ENCODE measurements at regions not wholly inside any gene's neighbourhood (a gene's known extent, or its start where the extent isn't known, plus 50 kb on each side); places are given as distances from the start of the nearest gene placed in this dataset.

GRCh38 chr4:24033626-24034025 lies 143.8 kb upstream of the PPARGC1A start:
- no peaks in the 10 kb centered on the region for H3K27me3 Mint-ChIP-seq (ENCODE audit: low read depth)
- DNase-seq (no peak), ATAC-seq (replicated peaks in 1 of 2) (no peak)
- peaks cover 0 to 2% of the 10 kb centered on the region in 2 donors for H3K9me3 Mint-ChIP-seq
- H3K4me3 Mint-ChIP-seq = no peak overlapping the region
- no peaks in the 10 kb centered on the region for H3K36me3 Mint-ChIP-seq (ENCODE audit: insufficient read depth in 2 of 2)
- no peaks in the 10 kb centered on the region for H3K4me1 Mint-ChIP-seq (ENCODE audit: low read depth)
- no peak overlapping the region for H3K27ac Mint-ChIP-seq

DNA sequence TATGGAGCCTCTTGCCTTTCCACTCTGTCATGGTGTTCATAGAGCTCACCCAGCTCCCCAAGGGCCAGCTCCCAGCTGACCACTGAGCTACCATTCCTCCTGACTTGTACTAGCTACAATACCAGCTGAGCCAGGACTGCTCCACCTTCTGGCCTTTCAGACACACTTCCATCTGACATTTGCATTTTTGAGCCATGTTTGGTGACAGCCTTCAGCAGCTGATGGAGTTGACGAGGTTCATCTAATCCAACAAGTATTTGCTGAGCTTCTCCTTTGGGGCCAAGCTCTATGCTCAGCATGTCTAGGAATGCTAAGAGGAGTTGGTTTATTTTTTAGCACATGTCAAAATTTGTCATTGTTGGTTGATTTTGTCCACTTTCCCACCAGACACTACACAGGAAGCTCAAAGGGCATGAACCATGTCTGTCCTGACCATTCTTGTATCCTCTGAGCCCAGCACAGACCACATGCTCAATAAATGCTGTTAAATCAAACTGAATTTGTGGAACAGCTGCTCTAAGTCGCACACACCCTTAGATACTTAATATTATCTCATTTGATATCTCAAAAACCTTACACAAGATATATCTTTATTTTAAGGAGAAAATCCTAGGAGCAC lies 142.6 kb upstream of the PPARGC1A start:
- no peak overlapping the region for H3K4me3 Mint-ChIP-seq
- no peaks in the 10 kb centered on the region for H3K36me3 Mint-ChIP-seq (ENCODE audit: insufficient read depth in 2 of 2)
- no peak overlapping the region for H3K27ac Mint-ChIP-seq
- no peaks in the 10 kb centered on the region for H3K4me1 Mint-ChIP-seq (ENCODE audit: low read depth)
- ATAC-seq (replicated peaks in 1 of 2) (no peak), DNase-seq (peak in 1 of 2 donors; percentile 0)
- peaks cover 0 to 2% of the 10 kb centered on the region in 2 donors for H3K9me3 Mint-ChIP-seq
- no peaks in the 10 kb centered on the region for H3K27me3 Mint-ChIP-seq (ENCODE audit: low read depth)

GRCh38 chr4:24026596-24026995 lies 136.7 kb upstream of the PPARGC1A start:
- Mint-ChIP-seq H3K36me3 (ENCODE audit: insufficient read depth in 2 of 2) (no peaks in the 10 kb centered on the region), H3K4me3 (no peak overlapping the region), H3K27me3 (ENCODE audit: low read depth) (no peaks in the 10 kb centered on the region), H3K4me1 (ENCODE audit: low read depth) (no peaks in the 10 kb centered on the region), H3K9me3 (no peaks in the 10 kb centered on the region), H3K27ac (no peak overlapping the region)
- no peak for DNase-seq
- no peak for ATAC-seq (replicated peaks in 1 of 2)

DNA sequence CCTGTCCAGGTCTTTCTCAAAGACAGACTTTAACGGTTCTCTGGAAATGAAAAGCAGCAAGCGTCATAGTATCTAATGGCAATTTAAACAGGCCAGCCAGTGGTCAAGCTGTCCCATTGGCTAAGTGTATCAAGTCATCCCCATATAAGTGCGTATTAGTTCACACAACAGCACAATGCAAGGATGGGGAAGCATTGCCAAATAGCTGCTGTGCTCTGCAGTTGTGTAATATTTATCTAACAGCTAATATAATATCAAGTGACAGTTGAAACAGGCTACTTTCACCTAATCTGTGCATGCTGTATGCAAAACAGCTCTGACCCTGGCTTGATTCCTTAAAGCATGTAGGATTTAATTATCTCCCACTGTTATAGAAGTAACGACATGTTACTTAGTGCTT lies 134.8 kb upstream of the PPARGC1A start:
- Mint-ChIP-seq H3K9me3 (no peaks in the 10 kb centered on the region), H3K4me3 (no peak overlapping the region), H3K27ac (no peak overlapping the region), H3K36me3 (ENCODE audit: insufficient read depth in 2 of 2) (no peaks in the 10 kb centered on the region), H3K27me3 (ENCODE audit: low read depth) (no peaks in the 10 kb centered on the region), H3K4me1 (ENCODE audit: low read depth) (no peaks in the 10 kb centered on the region)
- ATAC-seq (replicated peaks in 1 of 2) (no peak), DNase-seq (no peak)

GRCh38 chr4:24024157-24024556 lies 134.3 kb upstream of the PPARGC1A start:
- no peak for ATAC-seq (replicated peaks in 1 of 2)
- no peaks in the 10 kb centered on the region for H3K4me1 Mint-ChIP-seq (ENCODE audit: low read depth)
- no peaks in the 10 kb centered on the region for H3K36me3 Mint-ChIP-seq (ENCODE audit: insufficient read depth in 2 of 2)
- H3K9me3 Mint-ChIP-seq = no peaks in the 10 kb centered on the region
- no peaks in the 10 kb centered on the region for H3K27me3 Mint-ChIP-seq (ENCODE audit: low read depth)
- H3K4me3 Mint-ChIP-seq = no peak overlapping the region
- H3K27ac Mint-ChIP-seq = no peak overlapping the region
- DNase-seq = no peak

- Mint-ChIP-seq H3K27ac (no peak overlapping the region), H3K27me3 (ENCODE audit: low read depth) (no peaks in the 10 kb centered on the region), H3K4me1 (ENCODE audit: low read depth) (no peaks in the 10 kb centered on the region), H3K36me3 (ENCODE audit: insufficient read depth in 2 of 2) (no peaks in the 10 kb centered on the region), H3K4me3 (no peak overlapping the region), H3K9me3 (peaks cover 0 to 3% of the 10 kb centered on the region in 2 donors)
- DNase-seq (no peak), ATAC-seq (replicated peaks in 1 of 2) (no peak)
Measured at GRCh38 chr4:24015782-24016181, 125.9 kb upstream of the PPARGC1A start.

DNA sequence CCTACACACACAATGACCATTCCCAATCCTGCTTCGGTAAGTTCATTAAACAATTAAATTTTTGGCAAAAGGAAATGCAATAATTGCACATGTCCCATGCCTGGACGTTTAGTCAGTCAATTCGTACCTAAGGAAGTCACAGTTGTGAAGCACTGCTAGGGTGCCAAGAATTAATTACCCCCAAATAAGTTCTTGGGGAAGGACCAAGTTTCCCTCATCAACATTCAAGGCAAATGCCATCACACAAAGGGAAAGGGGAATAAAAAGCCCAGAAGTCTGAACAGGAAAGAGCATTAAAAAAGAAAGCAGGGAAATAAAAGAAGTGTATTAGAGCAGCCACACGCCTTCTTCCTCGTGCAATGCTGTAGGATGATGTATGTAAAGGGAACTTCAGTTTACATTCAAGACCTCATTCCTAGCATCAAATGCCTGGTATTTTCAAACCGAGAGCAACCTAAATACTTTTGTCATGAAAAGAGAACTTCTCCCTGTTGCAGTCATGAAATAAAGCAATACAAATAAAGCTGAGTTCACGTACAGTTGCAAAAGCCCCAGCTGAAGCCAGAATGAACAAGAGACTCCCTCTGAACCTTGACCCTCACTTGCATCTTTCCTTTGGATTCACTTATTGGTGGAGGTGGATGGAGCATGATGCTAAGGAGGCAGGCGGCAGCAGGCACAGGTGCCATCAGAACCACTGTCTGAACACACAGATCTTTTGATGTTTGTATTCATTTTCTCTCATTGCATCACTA lies 124.0 kb upstream of the PPARGC1A start:
- DNase-seq (no peak), ATAC-seq (replicated peaks in 1 of 2) (no peak)
- no peaks in the 10 kb centered on the region for H3K4me1 Mint-ChIP-seq (ENCODE audit: low read depth)
- H3K4me3 Mint-ChIP-seq = no peak overlapping the region
- no peak overlapping the region for H3K27ac Mint-ChIP-seq
- H3K9me3 Mint-ChIP-seq = peaks cover 0 to 3% of the 10 kb centered on the region in 2 donors
- H3K36me3 Mint-ChIP-seq (ENCODE audit: insufficient read depth in 2 of 2) = no peaks in the 10 kb centered on the region
- H3K27me3 Mint-ChIP-seq (ENCODE audit: low read depth) = no peaks in the 10 kb centered on the region

DNA sequence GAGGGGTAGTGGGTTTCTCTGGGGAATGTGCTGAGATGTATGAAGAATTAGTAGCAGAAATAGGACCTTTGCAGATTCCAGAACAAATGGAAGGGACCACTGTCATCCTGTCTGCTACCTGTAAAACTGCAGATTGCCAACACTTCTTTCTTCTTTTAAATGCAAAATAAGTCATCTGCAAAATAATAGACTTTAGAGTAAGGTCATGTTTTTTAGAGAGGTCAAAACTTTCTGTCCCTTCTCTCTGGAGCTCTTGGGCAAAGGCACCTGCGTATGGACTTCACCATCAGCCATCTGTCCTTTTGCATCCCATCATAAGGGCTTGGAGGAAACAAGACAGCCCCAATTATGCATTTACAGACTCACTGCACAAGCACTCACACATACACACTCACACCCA lies 121.1 kb upstream of the PPARGC1A start:
- Mint-ChIP-seq H3K27ac (no peak overlapping the region), H3K9me3 (no peaks in the 10 kb centered on the region), H3K27me3 (ENCODE audit: low read depth) (no peaks in the 10 kb centered on the region), H3K4me1 (ENCODE audit: low read depth) (no peaks in the 10 kb centered on the region), H3K36me3 (ENCODE audit: insufficient read depth in 2 of 2) (no peaks in the 10 kb centered on the region), H3K4me3 (no peak overlapping the region)
- no peak for ATAC-seq (replicated peaks in 1 of 2)
- DNase-seq = no peak

DNA sequence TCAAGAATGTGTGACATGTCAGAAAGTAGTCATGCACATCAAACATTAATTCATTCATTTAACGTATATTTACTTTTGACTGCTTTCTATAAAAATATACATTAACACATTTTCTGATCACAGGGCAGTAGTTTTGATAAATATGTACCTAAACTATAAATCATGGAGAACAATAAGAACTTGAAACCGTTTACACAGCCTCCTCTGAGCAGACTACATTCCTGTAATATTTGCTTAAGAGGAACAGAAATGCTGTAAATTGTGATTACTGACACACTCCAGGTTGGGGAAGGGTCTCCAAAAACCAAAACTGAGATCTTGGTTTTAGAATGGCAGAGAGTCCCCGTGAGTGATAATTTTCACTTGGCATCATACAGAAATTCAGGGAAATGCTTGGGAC lies 120.7 kb upstream of the PPARGC1A start:
- peaks cover under 1 to 2% of the 10 kb centered on the region in 2 donors for H3K9me3 Mint-ChIP-seq
- no peaks in the 10 kb centered on the region for H3K4me1 Mint-ChIP-seq (ENCODE audit: low read depth)
- H3K27me3 Mint-ChIP-seq (ENCODE audit: low read depth) = no peaks in the 10 kb centered on the region
- H3K36me3 Mint-ChIP-seq (ENCODE audit: insufficient read depth in 2 of 2) = no peaks in the 10 kb centered on the region
- DNase-seq = no peak
- no peak overlapping the region for H3K27ac Mint-ChIP-seq
- no peak for ATAC-seq (replicated peaks in 1 of 2)
- no peak overlapping the region for H3K4me3 Mint-ChIP-seq

DNA sequence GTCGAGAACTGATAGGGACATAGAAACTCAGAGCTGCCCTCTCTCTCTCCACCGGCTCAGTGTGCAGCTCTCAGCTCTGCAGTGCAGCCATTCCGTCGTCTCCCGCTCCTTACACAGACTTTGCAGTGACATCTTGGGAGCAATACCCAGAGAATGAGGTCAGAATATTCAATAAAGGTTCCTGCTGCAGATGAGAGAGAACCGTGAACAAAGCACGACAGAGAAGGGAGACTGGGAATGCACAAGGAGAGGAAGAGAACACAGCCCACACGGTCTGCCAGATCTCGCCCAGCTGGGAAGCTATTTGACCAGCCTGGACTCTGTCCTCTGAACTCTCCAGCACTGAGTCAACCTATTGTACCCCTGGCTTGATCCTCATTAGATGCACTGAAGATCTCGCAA lies 118.0 kb upstream of the PPARGC1A start:
- ATAC-seq (replicated peaks in 1 of 2) (no peak), DNase-seq (no peak)
- Mint-ChIP-seq H3K27ac (no peak overlapping the region), H3K36me3 (ENCODE audit: insufficient read depth in 2 of 2) (no peaks in the 10 kb centered on the region), H3K4me1 (ENCODE audit: low read depth) (no peaks in the 10 kb centered on the region), H3K27me3 (ENCODE audit: low read depth) (no peaks in the 10 kb centered on the region), H3K4me3 (no peak overlapping the region), H3K9me3 (peaks cover 3 to 4% of the 10 kb centered on the region in 2 donors)

- H3K9me3 Mint-ChIP-seq = peaks cover 3 to 6% of the 10 kb centered on the region in 2 donors
- DNase-seq (no peak), ATAC-seq (replicated peaks in 1 of 2) (no peak)
- no peaks in the 10 kb centered on the region for H3K4me1 Mint-ChIP-seq (ENCODE audit: low read depth)
- H3K27ac Mint-ChIP-seq = no peak overlapping the region
- H3K36me3 Mint-ChIP-seq (ENCODE audit: insufficient read depth in 2 of 2) = peaks cover 0 to 2% of the 10 kb centered on the region in 2 donors
- no peaks in the 10 kb centered on the region for H3K27me3 Mint-ChIP-seq (ENCODE audit: low read depth)
- H3K4me3 Mint-ChIP-seq = no peak overlapping the region
Measured at GRCh38 chr4:24006269-24006668, 116.4 kb upstream of the PPARGC1A start.

- Mint-ChIP-seq H3K27ac (no peak overlapping the region), H3K4me3 (no peak overlapping the region)
Measured at GRCh38 chr4:24003926-24004325, 114.1 kb upstream of the PPARGC1A start.

GRCh38 chr4:24003496-24003895 lies 113.6 kb upstream of the PPARGC1A start:
- H3K36me3 Mint-ChIP-seq (ENCODE audit: insufficient read depth in 2 of 2) = peaks cover 0 to 2% of the 10 kb centered on the region in 2 donors
- no peak for ATAC-seq (replicated peaks in 1 of 2)
- H3K27me3 Mint-ChIP-seq (ENCODE audit: low read depth) = no peaks in the 10 kb centered on the region
- no peak for DNase-seq
- H3K4me1 Mint-ChIP-seq (ENCODE audit: low read depth) = no peaks in the 10 kb centered on the region
- H3K4me3 Mint-ChIP-seq = no peak overlapping the region
- H3K27ac Mint-ChIP-seq = no peak overlapping the region
- peaks cover 3 to 6% of the 10 kb centered on the region in 2 donors for H3K9me3 Mint-ChIP-seq

More at GRCh38 chr4:24003926-24004325, 114.1 kb upstream of the PPARGC1A start:
- DNase-seq (no peak), ATAC-seq (replicated peaks in 1 of 2) (no peak)
- Mint-ChIP-seq H3K9me3 (peaks cover 3 to 6% of the 10 kb centered on the region in 2 donors), H3K36me3 (ENCODE audit: insufficient read depth in 2 of 2) (peaks cover 0 to 2% of the 10 kb centered on the region in 2 donors), H3K4me1 (ENCODE audit: low read depth) (no peaks in the 10 kb centered on the region), H3K27me3 (ENCODE audit: low read depth) (no peaks in the 10 kb centered on the region)
